IPS-20b (cell line): ENCODE measurements at regions not wholly inside any gene's neighbourhood (a gene's known extent, or its start where the extent isn't known, plus 50 kb on each side); places are given as distances from the start of the nearest gene placed in this dataset.

ENCODE experiments used
- H3K27ac ChIP-seq: one replicate; pipeline ENCODE4 v1.5.1; 2013; ENCODE audit warnings: low read length
- H3K27me3 ChIP-seq: 2 replicates; pipeline ENCODE4 v1.6.1; 2013; ENCODE audit warnings: mild to moderate bottlenecking, low read length, inconsistent platforms; ENCODE audit not compliant: insufficient read depth
- H3K36me3 ChIP-seq: 2 replicates; pipeline ENCODE4 v1.6.1; 2013; ENCODE audit warnings: low read depth, mild to moderate bottlenecking, inconsistent platforms, low read length, moderate library complexity; ENCODE audit not compliant: insufficient read depth
- H3K4me1 ChIP-seq: 2 replicates; pipeline ENCODE4 v1.6.1; 2013; ENCODE audit warnings: mild to moderate bottlenecking, control low read depth, inconsistent platforms, low read length, moderate library complexity; ENCODE audit not compliant: insufficient read depth
- H3K4me3 ChIP-seq: 2 replicates; pipeline ENCODE4 v1.5.1; 2013; ENCODE audit warnings: mild to moderate bottlenecking, low read length, inconsistent platforms
- H3K9ac ChIP-seq: 2 replicates; pipeline ENCODE4 v1.6.1; 2013; ENCODE audit warnings: low read depth, mild to moderate bottlenecking, inconsistent platforms, low read length, moderate library complexity
- H3K9me3 ChIP-seq: 2 replicates; pipeline ENCODE4 v1.6.1; 2013; ENCODE audit warnings: mild to moderate bottlenecking, low read depth, low read length, inconsistent platforms; ENCODE audit not compliant: insufficient read depth

DNA sequence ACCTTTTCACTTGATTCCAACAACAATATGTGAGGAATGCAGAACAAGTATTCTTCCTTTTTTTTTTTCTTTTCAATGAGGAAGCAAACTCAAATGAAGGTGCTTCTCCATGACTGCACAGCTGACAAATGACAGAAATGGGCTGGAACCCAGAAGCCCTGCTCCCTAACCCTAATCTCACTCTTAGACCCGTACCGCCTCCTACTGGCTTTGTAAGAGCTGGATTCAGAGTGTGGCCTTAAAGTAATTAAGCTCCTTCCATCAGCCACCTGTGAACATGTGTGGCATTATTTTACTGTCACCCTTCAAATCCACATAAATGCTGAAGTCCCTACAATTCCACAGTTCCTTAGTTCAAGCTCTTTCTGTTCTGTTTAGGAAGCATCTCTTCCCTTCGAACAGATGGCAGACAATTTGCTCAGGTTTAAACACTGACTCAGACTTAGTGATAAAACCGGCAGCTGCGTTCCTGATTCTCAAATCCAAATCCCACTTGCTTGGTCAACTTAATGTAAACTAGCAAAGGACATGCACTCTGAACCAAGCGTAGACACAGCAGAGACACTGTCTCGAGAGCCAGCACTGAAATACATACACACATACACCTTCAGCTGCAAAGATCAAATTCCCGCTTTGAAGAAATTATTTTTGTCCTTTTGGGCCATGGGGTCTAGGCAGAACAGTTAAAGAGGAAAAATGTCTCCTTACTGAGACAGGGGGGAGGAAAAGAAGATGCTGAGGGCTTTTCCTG lies 316.7 kb upstream of the TLE4 start:
- no peak overlapping the region for H3K9ac ChIP-seq
- no peaks in the 10 kb centered on the region for H3K36me3 ChIP-seq
- no peaks in the 10 kb centered on the region for H3K27me3 ChIP-seq
- no peaks in the 10 kb centered on the region for H3K9me3 ChIP-seq
- no peak overlapping the region for H3K4me3 ChIP-seq
- H3K27ac ChIP-seq, result no peak overlapping the region
- no peaks in the 10 kb centered on the region for H3K4me1 ChIP-seq

DNA sequence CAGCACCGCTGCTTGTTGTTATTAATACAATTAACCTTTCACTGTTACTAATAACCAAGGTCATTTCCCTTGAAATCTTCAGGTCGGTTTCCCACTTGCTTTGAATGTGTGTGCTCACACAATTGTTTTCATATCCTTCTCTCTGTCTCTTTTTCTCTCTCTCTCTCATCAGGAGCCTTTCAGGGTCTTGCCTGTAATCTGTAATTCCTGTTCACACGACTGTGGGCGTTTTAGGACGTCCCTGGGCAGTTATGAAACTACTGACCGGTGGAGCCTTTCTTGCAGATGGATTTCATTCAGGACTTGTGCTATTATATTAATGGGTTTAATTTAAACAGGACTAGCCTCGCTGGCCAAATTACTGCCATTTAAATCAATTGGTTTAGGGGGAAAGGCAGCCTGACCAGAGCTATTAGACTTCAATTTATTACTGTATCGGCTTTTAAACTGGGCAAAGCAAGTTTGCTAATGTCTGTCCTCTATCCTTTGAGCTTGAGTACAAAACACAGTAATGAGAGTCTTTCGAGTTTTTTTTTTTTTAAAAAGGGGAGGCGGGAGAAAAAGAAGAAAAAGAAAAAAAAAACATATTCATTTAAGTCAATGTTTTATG lies 316.0 kb upstream of the TLE4 start:
- Histone ChIP-seq H3K27ac (no peak overlapping the region), H3K4me3 (no peak overlapping the region), H3K4me1 (no peaks in the 10 kb centered on the region), H3K9ac (no peak overlapping the region), H3K27me3 (no peaks in the 10 kb centered on the region), H3K36me3 (no peaks in the 10 kb centered on the region), H3K9me3 (no peaks in the 10 kb centered on the region)

DNA sequence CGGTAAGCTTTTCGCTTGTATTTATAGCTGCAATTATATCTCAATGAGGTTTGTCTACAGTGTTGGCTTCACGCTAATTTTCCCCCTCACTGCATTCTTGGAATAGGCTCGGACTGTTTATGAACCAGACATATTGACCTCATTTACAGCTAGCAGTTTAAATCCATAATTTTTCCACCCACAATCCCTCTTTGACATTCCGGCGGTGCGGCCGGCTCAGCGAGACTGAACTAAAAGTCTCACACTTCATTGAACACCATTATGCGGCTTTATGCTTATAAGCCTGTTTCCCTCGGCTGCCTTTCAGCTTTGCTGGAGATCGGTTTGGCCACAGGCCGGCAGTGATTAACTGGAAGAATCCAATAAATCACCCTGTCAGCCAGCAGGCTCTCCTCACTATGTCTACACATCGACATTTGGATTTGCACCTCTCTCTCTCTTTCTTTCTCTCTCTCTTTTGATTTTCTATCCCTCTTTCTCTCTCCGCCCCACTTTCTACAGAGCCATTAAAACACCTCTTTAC lies 315.0 kb upstream of the TLE4 start:
- no peaks in the 10 kb centered on the region for H3K4me1 ChIP-seq
- no peak overlapping the region for H3K9ac ChIP-seq
- no peak overlapping the region for H3K27ac ChIP-seq
- no peak overlapping the region for H3K4me3 ChIP-seq
- no peaks in the 10 kb centered on the region for H3K27me3 ChIP-seq
- no peaks in the 10 kb centered on the region for H3K9me3 ChIP-seq
- H3K36me3 ChIP-seq, result no peaks in the 10 kb centered on the region

DNA sequence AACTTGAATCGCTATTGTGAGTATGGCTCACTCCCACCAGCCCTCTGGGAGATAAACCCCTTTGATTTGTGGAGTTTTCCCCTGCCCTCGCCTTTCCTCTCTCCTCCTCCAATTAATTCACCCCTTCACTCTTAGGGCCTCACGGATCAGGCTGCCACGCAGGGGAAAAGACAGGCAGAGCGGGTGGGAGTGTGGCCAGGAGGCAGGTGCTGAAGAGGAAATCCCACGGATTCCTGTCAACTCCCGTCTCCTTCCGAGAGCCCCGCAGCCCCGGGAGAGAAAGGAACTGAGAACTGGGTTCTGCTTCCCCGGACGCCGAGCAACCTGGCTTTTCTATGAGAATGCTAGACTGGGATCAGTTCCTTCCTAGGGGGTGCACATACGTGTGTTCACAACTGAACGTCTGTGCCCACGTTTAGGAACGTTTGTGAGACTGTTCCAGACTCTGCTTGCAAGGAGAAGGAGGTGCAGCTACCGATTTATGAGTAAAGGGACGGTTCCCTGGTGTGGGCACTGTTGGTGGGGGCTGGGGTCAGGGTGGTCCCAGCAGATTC lies 314.5 kb upstream of the TLE4 start:
- Histone ChIP-seq H3K4me3 (no peak overlapping the region), H3K27ac (no peak overlapping the region), H3K36me3 (no peaks in the 10 kb centered on the region), H3K27me3 (no peaks in the 10 kb centered on the region), H3K9ac (no peak overlapping the region), H3K4me1 (no peaks in the 10 kb centered on the region), H3K9me3 (no peaks in the 10 kb centered on the region)

DNA sequence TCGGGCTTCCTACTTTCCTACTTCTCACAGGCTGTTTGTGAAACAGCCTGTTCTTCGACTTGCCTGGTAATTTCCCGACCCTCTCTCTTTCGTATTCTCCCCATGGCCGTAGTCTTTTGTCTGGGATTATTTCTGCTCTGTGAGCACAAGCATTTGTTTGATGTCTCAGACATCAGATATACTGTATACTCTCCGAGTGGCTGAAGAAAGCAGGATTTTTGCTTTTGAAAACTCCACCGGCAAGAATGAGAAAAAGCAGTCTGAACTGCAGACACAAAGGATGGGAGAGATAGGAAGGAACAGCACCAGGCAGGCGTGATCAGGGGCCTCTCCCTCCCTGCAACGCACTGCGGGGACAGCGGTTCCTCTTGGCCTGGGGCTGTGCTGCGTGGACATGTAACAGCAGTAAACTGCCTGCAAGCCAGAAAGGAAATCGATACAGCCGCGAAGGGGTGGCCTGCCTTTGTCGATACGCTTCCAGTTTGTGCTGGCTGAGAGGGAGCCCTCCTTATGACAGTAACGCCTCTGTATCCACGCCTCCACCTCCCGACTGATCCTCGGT lies 313.9 kb upstream of the TLE4 start:
- no peaks in the 10 kb centered on the region for H3K4me1 ChIP-seq
- no peaks in the 10 kb centered on the region for H3K36me3 ChIP-seq
- H3K27me3 ChIP-seq, result no peaks in the 10 kb centered on the region
- H3K9me3 ChIP-seq, result no peaks in the 10 kb centered on the region
- no peak overlapping the region for H3K27ac ChIP-seq
- no peak overlapping the region for H3K4me3 ChIP-seq
- H3K9ac ChIP-seq, result no peak overlapping the region

DNA sequence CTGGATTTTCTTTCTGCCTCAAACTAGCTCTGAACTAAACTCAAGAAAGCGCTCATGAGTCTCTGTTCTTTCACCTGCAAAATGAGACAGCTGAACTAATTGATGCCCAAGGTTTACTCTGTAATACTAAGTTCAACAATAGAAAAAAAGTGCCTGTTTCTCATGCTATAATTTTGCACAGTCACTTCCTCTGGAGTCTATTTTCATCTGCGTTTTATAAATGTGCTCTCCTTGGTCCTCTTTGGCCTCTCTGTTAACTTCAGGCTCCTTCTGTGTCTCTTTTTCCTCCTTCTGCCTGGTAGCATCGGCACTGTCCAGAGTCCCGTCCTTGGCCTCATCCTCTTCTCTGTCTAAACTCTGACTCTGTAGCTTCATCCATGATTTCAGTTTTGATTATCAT lies 311.9 kb upstream of the TLE4 start:
- Histone ChIP-seq H3K27ac (no peak overlapping the region), H3K9ac (no peak overlapping the region), H3K36me3 (no peaks in the 10 kb centered on the region), H3K9me3 (no peaks in the 10 kb centered on the region), H3K27me3 (no peaks in the 10 kb centered on the region), H3K4me1 (no peaks in the 10 kb centered on the region), H3K4me3 (no peak overlapping the region)

DNA sequence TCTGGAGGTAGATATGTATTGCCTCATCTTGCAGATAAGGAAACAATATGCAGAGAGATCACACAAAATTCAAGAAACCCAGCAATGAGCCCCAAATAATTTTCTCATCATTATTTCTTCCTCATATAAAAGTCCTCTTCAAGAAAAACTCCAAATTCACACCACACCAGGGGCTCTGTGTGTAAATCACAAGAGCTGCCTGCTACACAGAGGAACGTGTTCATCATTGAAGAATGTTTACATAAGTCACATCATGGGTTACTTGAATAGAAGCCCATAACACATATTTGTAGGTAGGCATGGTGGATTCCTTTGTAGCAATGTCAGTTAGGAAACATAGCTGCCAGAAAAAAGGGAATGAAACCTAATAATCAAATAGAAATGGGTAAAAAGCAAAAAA lies 308.1 kb upstream of the TLE4 start:
- H3K4me1 ChIP-seq, result no peaks in the 10 kb centered on the region
- H3K36me3 ChIP-seq, result no peaks in the 10 kb centered on the region
- H3K9me3 ChIP-seq, result no peaks in the 10 kb centered on the region
- H3K27ac ChIP-seq, result no peak overlapping the region
- H3K4me3 ChIP-seq, result no peak overlapping the region
- no peaks in the 10 kb centered on the region for H3K27me3 ChIP-seq
- no peak overlapping the region for H3K9ac ChIP-seq

DNA sequence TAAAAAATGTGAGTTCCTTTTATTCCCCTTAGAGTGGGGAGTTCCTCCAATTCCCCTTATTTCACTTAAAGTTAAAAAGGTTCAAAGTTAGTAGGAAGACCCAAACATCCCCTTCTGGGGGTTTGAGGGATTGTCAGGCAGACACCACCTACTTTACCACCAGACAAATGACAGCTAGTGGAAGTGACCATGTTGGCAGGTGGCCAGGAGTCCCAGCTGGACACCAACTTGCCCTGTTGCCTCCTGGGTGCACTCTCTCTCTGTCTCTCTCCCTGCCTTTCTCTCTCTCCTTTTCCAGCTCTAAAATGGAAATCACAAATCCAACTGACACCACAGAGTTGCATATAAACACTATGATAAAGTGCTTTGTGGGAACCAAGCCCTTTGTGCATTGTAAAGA lies 307.7 kb upstream of the TLE4 start:
- no peaks in the 10 kb centered on the region for H3K9me3 ChIP-seq
- no peaks in the 10 kb centered on the region for H3K4me1 ChIP-seq

DNA sequence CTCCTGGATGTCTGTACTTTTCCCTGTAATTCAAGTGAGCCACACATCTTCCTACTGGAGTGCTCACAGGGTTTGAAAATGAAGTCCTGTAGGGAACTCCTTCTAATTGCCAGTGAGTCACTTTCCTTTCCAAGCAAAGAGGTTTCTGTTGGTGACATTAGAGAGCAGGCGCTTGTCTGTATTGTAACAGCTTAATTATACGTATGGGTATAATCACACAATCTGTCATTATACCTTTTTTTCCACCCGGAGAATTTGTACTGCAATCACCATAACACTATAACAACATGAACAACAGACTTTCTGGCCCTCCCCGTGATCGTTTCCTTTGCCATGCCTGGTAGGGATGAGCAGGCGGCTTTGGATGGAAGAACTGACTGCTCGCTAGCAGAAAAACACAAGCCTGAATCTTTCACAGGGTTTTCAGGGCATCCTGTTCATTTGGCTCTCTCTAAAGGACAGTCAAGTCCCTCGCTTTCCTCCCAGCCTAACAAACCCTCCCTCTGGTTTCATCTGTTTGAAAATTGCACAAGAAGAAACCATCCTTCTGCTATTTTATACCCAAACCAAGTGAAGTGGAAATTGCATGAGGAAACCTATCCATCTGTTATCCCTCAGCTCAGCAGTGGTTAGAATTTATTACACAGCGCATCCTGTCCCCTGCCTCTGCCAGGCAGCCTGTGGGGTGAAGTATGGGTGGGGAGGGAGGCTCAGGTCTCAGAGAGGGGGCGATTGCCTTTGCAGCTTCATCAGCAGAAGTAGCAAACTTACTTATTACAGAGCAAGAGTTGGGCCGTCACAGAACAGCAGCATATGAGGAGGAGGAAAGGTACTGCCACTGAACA lies 307.0 kb upstream of the TLE4 start:
- H3K4me3 ChIP-seq, result no peak overlapping the region

More for the DNA sequence above, 307.7 kb upstream of the TLE4 start:
- Histone ChIP-seq H3K27me3 (no peaks in the 10 kb centered on the region), H3K27ac (no peak overlapping the region), H3K4me3 (no peak overlapping the region), H3K36me3 (no peaks in the 10 kb centered on the region), H3K9ac (no peak overlapping the region)

DNA sequence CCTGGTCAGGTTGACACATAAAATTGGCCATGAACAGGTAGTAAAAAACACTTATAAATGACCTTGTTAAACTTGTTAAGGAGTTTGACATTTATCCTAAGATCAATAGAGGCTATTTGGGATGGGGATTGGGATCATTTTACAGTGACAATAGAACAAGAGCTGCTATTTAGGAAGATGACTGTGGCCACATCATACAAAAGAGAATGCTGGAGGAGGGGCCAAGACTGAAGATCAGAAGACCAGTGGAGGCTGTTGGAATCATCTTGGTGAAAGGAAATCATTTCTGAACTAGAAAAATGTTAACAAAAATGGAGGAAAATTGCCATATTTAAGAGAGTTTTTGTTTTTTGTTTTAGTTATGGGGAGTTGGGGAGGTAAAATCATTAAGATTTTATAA lies 304.8 kb upstream of the TLE4 start:
- Histone ChIP-seq H3K9ac (no peak overlapping the region), H3K27ac (no peak overlapping the region), H3K27me3 (no peaks in the 10 kb centered on the region), H3K36me3 (no peaks in the 10 kb centered on the region), H3K4me1 (no peaks in the 10 kb centered on the region), H3K9me3 (no peaks in the 10 kb centered on the region), H3K4me3 (no peak overlapping the region)

More for the DNA sequence above, 307.0 kb upstream of the TLE4 start:
- H3K9ac ChIP-seq, result no peak overlapping the region
- no peaks in the 10 kb centered on the region for H3K9me3 ChIP-seq
- H3K27me3 ChIP-seq, result no peaks in the 10 kb centered on the region
- no peaks in the 10 kb centered on the region for H3K36me3 ChIP-seq
- H3K27ac ChIP-seq, result no peak overlapping the region
- H3K4me1 ChIP-seq, result no peaks in the 10 kb centered on the region

DNA sequence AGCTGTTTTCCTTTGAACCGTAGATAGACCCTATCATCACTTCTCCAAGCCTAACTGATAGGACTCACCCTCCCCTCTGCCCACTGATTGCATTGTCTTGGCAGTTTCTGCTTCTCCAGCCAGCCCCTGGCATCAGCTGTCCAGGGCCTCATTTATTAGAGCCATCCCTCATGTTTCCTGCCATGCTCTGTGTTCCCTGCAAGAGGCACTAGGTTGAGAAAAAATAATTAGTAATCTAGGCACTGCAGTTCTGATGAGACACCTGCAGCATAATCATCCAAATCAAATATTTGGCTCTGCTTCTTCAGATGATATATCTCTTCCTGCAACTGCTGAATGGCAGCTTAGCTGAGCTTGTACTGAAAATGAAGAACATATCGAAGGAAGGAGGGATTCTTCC lies 303.0 kb upstream of the TLE4 start:
- no peaks in the 10 kb centered on the region for H3K36me3 ChIP-seq
- no peaks in the 10 kb centered on the region for H3K9me3 ChIP-seq
- no peak overlapping the region for H3K4me3 ChIP-seq
- H3K27me3 ChIP-seq, result no peaks in the 10 kb centered on the region
- no peak overlapping the region for H3K27ac ChIP-seq
- no peak overlapping the region for H3K9ac ChIP-seq
- H3K4me1 ChIP-seq, result no peaks in the 10 kb centered on the region
